HL-60/S4 (cell line): ENCODE measurements at regions not wholly inside any gene's neighbourhood (a gene's known extent, or its start where the extent isn't known, plus 50 kb on each side); places are given as distances from the start of the nearest gene placed in this dataset.
"Not testable (repeated sequence)": the region's sequence is repeated elsewhere in the genome, so short reads cannot be mapped to it uniquely, and the experiment has no call there.

ENCODE experiments used
- in situ Hi-C: fragments of 300-500 bp; cut with MboI; formaldehyde crosslinking; loops from 2 replicates; pipeline ENCODE4 v1.14.3; 2022; ENCODE audit warnings: low sequenced_read_pairs

- in situ Hi-C loops, result no loop called here
These were observed 160.5 kb downstream of the SEMA6D start for GRCh38 chr15:47877836-47878235.

- in situ Hi-C loops, result no loop called here
These were observed 168.6 kb downstream of the SEMA6D start for GRCh38 chr15:47885920-47886319.

DNA sequence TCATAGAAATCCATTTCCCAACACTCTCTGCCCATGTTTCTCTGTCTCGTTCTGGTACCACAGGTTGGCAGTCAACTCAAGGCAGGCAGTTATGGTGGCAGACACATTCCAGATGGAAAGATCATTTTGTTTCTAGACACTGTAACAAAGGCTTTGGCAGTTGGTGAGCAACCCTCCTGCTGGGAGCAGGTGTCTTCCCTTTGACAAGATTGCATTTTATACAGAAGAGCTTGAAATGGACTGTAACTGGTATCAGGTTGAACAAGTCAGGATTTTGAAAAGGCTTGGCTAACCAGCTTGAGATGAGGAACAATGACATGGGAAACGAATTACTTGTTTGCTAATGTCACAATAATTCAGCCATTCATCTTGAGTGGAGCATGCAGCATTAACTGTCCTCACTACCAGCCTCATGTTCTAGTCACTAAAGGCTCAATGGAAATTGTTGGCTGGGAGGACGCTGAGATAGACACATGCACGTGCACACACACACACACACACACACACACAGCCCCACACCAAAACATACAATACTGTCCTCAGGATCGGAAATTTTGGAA lies 170.0 kb downstream of the SEMA6D start:
- in situ Hi-C loops, result no loop called here

DNA sequence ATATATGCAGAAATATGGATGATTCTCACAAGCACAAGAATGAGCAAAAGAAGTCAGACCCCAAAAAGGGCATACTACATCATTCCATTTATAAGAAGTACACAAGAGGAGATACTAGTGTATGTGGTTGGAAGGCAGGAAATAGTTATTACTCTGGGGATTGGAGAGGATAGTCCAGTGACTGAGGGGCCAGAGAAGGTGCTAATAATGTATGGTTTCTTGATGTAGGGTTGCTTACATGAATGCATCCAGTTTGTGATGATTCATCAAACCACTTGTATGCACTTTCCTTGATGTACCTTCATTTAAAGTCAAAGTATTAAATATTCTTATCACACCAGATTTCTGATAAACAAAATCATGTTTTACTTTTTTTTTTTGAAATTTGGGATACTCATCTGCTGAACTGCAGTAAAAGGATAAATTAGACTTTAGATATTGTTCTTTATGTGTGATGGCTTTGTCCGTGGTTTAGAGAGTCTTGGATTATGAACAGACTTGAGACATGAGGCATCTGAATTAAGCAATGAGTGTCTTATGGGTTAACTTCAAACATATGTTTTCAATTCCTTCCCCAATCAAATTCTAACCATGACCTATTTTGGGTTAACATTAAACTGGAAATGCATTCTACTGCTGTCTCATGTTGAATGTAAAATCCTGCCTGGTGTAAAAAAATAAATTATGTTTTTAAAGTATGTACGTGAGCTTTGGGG lies 171.2 kb downstream of the SEMA6D start:
- in situ Hi-C loops, result no loop called here

- in situ Hi-C loops, result no loop called here
These were observed 173.3 kb downstream of the SEMA6D start for GRCh38 chr15:47890397-47891150.

GRCh38 chr15:47897525-47897924 lies 180.2 kb downstream of the SEMA6D start:
- in situ Hi-C loops, result no loop called here

- in situ Hi-C loops, result no loop called here
These were observed 183.4 kb downstream of the SEMA6D start for GRCh38 chr15:47900751-47901150.

- in situ Hi-C loops, result no loop called here
These were observed 186.1 kb downstream of the SEMA6D start for GRCh38 chr15:47903368-47903767.

DNA sequence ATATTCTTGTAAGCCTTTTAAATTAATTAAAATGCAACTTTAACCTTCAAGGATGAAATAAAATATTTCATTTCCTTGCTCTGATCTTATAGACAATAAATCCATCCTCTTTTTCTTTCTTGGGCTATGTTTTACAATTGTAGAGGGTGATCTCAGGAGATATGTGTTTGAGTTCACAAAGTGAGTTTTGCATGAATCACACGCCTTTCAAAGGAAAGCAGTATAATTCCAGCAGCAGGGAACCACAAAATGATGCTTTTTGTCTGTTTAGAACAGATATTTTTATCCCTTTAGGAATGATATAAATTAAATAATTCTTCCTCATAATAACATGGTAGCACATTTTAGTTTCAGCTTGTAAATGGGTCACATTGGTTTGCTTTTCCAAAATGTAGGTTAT lies 191.2 kb downstream of the SEMA6D start:
- in situ Hi-C loops, result no loop called here

GRCh38 chr15:47908950-47909670 lies 191.8 kb downstream of the SEMA6D start:
- in situ Hi-C loops, result no loop called here

DNA sequence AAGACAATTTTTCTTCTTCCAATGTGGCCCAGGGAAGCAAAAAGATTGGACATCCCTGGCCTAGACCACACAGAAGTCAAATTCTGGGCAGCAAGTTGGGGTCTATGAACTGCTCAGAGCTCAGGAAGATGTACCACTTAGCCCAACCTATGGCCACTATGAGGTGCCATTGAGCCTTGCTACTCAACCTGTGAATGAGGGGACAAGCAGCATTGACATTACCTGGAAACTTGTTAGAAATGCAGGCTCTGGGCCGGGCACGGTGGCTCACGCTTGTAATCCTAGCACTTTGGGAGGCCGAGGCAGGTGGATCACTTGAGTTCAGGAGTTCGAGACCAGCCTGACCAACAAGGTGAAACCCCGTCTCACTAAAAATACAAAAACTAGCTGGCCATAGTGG lies 195.6 kb downstream of the SEMA6D start:
- in situ Hi-C loops, result not testable (repeated sequence)

DNA sequence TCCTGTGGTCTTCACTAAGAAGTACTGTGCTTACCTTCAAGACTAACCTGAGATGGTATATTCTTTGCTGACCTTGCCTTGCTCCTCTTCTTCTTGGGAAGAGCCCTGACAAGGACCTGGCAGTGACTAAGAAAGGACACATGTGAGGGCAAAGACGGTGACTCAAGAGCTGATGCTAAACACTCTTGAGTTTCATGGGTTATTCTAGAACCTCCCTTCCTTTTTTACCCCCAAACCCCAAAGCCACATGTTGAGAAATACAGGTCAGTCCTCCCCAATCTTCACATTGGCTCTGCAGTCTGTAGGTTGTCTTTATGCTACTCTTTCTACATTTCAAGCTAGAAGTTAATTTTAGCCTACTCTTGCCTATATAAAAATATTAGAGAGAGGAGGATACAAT lies 200.6 kb downstream of the SEMA6D start:
- in situ Hi-C loops, result no loop called here

DNA sequence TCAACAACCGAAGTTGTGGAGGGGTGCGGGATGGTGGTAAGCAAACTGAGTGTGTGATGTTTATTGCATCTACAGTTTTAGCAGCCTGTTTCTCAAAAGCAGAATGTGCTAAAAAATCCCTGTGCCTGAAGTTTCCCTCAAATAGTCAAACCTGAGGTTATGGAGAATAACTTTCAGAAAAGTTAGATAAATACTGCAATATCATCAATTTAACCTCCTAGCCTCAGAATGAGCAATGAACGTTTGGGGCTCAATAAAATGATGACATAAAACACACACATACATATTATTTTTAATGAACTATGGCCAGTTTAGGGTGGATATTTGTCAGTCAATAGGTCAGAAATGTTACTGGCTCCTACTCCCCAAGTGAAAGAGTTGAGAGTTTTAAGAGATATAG lies 201.6 kb downstream of the SEMA6D start:
- in situ Hi-C loops, result no loop called here

- in situ Hi-C loops, result no loop called here
These were observed 196.4 kb upstream of the SLC24A5 start for GRCh38 chr15:47924381-47924780.

DNA sequence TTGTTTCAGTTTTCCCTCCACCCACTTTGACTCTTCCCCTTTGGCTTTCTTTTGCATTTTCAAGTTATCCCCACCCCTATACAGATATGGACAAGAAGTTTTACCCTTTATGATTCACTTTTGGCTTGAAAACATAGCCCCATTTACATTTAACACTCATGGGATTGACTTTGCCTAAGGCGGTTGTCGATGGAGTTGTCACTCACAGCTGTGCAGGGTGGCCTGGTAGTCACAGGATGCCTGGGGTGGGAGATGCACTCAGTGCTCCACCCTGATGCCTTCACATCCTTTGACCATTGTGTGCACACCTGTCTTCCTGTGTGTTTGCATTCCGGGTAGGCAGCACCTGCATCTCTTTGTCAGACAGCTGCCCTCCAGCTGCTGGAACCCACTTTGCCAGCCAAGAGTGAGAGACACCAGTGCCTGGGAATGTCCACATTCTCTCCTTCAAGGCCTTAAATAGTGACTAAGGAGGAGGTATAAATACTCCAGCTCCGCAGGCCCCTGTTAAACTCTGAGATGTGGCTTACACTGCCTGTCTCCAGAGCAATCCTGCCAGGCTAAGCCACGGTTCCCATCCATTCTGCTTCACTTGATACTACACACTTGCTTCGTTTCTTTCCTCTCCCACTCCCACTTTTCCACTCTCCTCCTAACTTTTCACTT lies 191.5 kb upstream of the SLC24A5 start:
- in situ Hi-C loops, result no loop called here

DNA sequence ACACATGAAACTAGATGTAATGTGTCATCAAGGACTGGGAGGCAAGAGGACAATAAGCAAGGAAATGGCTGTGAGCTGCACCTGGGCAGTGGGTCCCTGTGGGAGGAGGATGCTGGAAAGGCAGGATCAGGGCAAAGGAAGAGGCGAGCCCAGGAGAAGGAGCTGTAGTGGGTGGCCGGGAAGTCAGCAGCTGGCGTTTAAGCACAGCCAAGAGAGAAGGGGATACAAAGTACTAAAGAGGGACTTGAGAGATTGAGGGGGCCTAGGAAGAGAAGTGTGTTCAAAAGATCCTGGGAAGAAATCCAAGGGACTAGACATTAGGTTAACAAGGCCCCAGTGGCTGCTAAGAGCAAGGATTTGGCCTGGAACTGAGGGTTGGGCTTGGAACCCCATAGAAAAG lies 188.5 kb upstream of the SLC24A5 start:
- in situ Hi-C loops, result no loop called here

DNA sequence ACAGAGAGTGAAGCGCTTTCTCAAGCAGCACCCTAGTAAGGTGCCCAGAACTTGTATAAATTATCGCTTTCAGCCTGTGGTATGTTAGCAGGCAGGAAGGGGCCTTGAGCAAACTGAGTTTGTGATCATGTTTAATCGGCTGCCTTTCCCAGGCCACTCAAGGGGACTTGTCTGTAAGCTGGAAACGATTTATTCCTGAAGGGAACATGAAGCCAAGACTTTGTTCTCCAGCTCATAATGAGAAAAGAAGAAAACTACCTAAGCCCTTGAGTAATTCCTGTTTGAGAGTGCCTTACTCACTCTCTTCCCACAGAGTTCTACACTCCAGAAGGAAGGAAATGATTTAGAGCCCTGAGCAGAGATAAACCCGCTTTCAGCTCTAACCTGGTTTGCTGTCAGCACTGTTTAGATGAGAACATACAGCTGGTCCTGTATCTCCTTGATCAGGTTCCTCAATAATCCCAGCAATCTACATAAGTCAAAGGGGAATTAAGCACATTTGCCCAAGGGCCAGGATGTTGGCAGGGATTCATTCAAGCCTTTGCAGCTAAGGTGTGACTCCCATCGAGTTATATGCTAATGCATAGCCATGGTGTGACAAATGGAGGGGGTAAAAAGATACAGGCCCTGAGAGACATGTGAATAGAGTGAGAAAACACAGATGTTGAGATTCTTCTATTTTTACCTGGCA lies 187.7 kb upstream of the SLC24A5 start:
- in situ Hi-C loops, result no loop called here

DNA sequence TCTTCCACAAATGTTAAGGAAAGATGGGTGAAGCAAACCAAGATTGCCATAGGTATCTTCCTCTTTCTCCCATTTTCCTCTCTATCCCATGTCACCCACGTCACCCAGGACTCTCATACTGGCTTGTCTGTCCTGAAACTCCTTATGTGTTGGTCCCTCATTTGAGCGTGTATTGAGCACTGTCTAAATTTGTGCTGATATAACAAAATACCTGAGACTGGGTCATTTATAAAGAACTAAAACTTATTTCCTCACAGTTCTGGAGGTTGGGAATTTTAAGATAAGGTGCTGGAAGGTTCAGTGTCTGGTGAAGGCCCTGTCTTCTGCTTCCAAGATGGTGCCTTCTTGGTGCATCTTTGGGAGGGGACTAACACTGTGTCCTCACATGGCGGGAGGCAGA lies 186.9 kb upstream of the SLC24A5 start:
- in situ Hi-C loops, result no loop called here

DNA sequence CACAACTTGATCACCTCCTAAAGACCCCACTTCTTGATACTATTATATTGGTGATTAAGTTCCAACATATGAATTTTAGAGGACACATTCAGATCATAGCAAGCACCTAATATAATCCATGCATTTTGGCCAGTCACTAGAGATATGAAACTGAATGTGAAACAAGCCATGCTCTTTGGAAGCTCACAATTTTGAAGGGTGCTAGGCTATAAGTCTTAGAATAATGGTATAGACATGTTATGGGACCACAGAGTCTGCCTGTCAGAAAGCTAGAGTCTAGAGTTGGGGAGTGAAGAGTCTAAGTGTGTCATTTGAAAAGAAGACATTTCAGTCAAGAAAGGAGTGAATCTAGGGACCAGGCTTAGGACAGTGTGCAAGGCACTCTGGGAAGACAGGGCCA lies 186.4 kb upstream of the SLC24A5 start:
- in situ Hi-C loops, result no loop called here

- in situ Hi-C loops, result no loop called here
These were observed 183.0 kb upstream of the SLC24A5 start for GRCh38 chr15:47937834-47938233.
